C4-2B (cell line): ENCODE measurements at regions not wholly inside any gene's neighbourhood (a gene's known extent, or its start where the extent isn't known, plus 50 kb on each side); places are given as distances from the start of the nearest gene placed in this dataset.

ENCODE experiments used
- CTCF ChIP-seq: fragments of 450-650 bp; conservative IDR thresholded peaks from 2 replicates; pipeline ENCODE4 v1.5.1; 2017; ENCODE audit warnings: mild to moderate bottlenecking
- ZFX ChIP-seq: fragments of 450-650 bp; IDR thresholded peaks from 2 replicates; pipeline ENCODE4 v1.6.1; 2017

GRCh38 chr9:7534211-7534935, 265.2 kb downstream of the DMAC1 start:
- no peak for TF ChIP-seq ZFX
- no peak for TF ChIP-seq CTCF
